CD4-positive, alpha-beta T cell treated with Interleukin-21 for 1 hour (primary cell): ENCODE measurements at regions not wholly inside any gene's neighbourhood (a gene's known extent, or its start where the extent isn't known, plus 50 kb on each side); places are given as distances from the start of the nearest gene placed in this dataset.

Experiments used
- DNase-seq: peaks from one replicate; pipeline ENCODE4 v3.0.0-alpha.2; 2020

DNA sequence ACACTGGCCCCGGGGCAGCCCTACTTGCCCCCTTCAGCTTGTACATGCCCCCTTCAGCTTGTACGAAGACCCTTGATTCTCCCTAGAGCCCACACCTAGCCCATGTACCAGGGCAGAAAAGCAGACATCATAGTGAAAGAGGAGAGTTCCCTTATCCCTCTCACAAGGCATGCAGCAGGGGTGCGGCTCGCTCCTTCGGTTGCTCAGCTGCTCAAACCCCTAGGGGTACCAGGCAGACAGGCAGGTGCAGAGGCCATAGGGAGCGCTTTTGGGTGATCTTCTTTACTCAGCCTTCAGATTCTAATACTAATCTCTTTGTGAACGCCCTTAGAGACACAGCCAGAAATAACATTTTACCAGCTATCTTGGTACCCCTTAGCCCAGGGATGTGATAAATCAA is 286.3 kb downstream of the NPIPA8 start:
- DNase-seq, result no peak

DNA sequence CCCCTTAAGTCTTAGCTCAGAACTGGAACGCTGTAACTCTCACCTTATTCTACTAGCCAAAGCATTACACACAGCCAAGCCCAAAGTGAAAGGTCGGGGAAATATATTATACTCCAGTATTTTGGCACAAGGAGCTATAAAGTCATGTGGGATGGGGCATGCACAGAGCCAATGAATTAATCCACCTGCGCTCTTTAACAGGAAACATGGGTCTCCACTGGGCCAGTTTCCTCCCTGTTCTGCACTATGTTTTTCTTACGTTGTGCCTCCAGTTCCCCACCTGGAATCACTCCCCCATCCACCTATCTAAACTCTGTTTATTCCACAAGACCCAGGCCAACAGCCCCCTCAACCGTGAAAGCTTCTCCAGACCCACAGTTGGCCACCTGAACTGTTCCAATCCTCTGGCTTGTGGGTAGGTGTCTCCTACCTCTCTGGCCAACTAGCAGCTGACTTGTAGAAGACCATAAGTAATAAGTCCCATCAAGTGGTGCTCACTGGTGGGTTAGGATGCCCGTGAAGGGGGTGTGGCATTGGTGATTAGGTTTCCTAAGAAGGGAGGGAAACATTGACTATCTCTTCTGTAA is 286.9 kb downstream of the NPIPA8 start:
- no peak for DNase-seq

DNA sequence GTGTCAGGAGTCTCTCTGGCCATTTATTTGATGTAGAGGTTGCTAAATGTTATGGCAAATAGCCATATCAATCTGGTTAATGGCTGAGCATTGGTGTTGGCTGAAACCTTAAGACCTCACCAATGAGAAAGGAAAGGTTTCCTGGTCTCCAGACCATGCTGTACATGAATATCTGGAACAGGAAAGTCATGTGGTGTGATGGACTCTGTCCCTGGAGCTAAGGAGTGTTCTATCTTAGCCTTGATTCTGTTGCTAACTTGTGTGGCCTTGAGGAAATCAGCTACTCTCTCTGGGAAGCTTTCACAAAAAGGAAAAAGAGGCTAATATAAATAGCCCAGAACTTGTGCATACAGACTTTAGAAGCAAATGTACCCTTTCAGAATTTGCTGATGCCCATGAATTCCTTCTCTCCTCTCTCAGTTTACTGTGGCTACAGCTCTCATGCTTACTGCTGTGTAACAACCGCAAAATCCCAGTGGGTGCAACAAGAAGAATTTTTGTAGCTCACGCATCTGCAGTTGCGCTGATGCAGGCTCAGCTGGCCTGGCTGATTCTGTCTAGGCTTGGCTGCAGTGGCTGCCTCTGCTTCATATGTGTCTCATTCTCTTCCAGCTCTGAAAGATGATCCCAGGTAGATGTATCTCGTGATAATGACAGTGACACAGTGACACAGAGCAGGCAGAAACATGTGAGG is 287.5 kb downstream of the NPIPA8 start:
- DNase-seq, result no peak

DNA sequence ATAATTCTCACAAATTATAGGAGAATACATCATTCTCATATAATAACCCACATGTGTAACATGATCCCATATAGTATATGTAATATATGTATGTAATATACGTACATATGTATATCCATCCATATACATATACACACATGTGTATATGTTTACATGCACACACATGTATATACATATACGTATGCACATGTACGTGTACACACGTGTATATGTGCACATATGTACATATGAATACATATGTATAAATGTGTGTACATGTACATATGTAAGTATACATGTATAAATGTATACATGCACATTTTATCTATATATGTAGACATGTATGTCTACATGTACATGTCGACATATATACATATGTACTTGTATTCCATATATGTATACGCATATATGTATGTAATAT is 288.8 kb downstream of the NPIPA8 start:
- DNase-seq, result no peak

DNA sequence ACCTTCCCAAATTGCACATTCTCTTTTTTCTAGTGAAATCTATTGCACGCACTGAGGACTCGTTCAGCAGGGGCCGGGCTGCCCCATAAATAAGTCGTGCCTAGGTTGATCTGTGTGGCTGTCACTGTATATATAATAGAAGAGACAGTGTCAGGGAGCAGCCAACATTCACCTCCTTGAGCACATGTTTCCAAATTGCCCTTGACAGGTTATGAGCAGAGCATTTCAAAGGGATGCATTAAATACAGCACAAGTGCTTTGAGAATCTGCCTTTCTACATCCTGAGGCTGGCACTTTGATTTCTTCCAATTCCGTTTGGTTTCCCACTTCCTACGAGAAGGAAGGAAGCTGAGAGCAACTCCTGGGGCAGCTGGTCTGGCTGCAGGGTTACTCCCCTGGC is 291.2 kb downstream of the NPIPA8 start:
- DNase-seq, result no peak

DNA sequence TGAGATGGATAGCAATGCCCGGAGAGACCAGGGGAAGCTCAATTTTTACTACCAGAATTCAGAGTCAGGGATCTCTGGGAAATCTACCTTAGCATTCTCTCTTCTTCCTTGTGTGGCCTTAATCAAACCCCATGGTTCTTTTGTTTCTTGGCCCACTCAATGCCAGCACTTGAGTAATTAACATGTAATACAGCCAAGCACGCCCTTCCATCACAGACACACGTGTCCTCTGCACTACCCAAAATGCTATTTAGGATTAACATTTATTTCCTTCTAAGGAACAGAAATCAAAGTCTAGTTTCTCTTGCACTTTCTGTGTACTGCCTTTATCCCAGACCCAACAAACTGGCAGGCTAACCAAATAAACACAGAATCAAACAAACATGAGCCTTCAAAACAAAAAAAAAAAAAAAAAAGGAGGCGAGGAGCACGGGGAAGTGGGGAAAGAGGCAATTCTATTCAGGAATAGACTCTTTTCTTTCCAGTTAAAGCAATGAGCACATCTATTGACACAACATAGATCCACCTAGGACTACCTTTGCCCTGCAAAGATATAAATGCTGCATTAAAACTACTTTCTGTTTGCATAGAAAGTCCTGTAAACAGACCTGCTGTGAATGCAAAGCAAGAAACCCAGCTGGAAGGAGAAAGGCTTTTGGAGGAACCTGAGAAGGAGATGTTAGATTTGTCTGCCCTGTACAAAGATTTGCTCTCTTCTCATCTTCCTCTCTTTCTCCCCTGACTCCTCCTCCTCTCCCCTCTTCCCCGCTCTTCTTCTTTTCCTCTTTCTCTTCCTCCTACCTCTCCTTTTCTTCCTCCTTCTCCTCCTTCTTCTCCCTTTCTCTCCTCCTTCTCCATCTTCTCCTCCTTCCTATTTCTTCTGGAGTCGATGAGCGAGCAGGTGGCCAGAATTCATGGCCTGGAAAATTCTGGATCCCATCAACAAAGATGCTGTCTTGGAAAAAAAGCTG is 294.4 kb downstream of the NPIPA8 start:
- no peak for DNase-seq

DNA sequence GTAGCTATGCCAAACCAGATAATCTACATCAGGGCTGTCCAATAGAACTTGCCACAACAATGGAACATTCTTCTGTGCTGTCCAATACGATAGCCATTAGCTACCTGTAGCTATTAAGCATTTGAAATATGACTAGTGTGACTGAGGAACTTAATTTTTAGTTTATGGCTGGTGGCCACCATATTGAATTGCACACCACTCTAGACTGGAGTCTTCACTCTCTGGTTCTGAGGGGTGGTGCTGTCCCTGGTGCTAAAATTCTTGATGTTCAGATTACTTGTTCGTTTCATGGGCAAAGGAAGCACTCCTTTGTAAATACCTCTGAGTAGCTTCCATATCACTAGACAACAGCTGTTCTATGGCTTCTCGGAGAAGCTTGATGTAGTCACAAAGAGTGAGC is 296.6 kb downstream of the NPIPA8 start:
- DNase-seq, result no peak

DNA sequence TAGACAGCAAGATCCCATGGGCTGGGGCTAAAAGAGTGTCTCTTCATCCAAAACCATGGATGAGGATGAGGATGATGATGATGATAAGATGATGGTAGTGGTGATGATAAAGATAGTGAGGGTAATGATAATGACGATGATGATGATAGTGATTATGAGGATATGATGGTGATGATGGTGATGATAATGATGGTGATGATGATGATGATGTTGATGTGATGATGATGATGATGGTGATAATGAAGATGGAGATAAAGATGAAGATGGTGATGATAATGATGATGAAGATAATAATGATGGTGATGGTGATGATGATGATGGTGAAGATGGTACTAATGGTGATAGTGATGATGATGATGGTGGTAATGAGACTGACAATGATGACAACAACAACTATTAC is 299.5 kb downstream of the NPIPA8 start:
- DNase-seq, result no peak

DNA sequence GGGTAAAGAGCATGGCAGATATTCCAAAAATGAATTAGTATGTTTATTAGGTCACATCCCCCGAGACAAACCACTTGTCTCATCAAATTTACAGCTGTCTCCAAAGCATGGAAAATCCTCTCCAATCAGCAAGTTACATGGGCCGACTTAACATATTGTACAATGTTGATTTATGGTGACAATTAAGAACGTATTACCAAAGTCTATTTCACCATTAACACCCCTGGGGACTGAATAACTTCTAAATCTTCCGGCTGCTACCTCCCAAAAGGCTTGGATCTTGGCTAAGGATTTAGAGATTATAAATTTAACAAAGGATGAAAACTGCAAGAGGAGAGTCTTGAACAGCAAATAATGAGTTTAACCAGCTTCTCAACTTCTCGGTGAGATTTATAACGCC is 311.9 kb downstream of the NPIPA8 start:
- DNase-seq, result no peak

DNA sequence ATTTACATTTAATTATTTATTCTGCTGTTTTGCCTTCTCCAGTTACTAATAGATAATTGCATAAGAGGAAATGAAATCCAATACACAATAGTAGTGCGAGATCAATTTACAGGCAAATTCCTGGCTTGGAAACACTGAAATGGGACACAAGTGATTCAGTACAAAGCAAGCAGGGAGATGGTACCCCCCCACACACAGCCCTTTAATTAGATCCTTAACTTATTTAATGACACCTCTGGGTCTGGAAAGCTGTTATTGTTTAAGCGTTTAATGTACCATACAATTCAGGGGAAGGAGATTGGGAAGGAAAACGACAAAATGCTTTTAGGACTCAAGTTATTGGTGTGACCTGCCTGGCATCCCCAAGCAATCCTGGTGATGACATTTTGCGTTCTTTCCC is 318.2 kb downstream of the NPIPA8 start:
- DNase-seq, result no peak

DNA sequence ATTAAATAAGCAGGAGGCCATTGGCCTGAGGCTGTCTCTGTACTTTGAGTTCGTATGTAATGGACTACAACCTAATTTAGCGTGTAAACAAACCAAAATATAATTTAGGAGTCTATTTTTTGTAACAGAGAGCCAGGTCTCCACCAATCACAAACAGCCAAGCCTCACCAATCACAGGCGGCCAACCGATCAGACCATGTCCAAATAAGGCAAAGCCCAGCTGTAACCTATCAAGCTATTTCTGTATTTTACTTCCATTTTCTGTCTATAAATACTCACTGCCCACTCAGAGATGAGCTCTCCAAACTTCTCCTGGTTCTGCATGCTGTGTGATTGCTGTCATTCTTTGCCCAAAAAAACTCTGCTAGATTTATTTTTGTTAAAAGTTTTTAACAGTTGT is 322.7 kb downstream of the NPIPA8 start:
- DNase-seq, result no peak

DNA sequence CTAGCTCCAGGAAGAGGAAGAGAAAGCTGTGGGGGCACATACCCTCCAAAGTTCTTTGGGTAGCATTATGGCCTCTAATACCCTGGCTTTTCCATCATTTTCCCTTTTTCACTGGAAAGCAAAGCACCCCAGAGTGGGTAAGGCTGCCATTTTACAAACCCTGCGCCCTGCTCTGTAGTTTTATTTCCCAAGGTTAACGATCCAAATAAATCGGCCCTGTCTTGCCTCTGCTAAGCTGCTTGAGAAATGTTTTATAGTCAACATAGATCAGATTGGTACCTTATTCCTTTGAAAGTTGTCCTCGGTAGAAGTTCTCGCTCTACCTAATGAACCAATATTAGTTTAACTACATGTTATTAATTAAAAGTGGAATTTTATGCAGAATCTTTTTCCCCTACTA is 328.2 kb downstream of the NPIPA8 start:
- DNase-seq, result no peak

DNA sequence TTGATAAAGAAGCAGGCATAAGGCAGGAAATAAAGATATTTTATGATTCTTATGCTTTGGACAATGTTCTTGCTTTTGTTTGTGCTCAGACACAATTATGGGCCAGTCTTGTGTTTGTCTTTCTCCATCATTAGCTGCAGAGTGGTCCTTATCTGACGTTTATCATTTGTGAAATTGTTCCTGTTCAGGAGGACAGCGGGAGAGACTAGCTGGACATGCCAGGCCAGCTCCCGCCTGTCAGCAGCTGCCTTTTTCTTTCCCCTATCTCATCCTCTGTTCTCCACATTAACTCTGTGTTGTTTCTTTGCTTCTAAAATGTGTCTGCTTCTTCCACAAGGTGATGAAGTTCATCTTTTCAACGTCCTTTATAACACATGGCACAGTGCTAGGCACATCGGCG is 333.5 kb downstream of the NPIPA8 start:
- DNase-seq, result no peak

DNA sequence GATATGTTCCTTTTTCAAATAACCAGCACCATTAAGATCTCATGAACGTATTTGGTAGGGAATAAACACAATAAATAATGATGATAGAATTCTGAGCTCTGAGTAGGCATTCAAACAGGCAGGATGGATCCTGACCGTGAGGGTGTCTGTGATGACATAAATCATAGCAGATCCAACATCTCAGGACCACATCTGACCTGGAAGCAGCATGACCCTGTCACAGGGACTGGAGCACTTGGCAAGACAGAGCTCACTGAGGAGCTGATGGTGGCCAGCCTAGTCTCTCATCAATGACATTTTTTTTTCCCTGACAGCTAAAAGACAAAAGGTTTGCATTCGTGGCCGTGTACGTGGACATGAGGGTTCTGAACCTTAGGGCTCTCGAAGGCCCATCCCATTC is 337.5 kb downstream of the NPIPA8 start:
- no peak for DNase-seq

DNA sequence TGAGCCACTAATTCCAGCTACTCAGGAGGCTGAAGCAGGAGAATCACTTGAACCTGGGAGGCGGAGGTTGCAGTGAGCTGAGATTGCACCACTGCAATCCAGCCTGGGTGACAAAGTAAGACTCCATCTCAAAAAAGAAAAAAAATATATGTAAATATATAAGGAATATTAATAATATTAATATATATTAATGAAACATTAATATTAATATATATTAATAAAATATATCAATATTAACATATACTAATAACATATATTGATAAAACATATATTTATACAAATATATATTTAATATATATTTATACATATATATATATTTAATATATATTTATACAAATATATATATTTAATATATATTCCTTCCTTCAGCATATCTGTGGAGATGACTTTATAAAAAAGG is 338.0 kb downstream of the NPIPA8 start:
- no peak for DNase-seq

DNA sequence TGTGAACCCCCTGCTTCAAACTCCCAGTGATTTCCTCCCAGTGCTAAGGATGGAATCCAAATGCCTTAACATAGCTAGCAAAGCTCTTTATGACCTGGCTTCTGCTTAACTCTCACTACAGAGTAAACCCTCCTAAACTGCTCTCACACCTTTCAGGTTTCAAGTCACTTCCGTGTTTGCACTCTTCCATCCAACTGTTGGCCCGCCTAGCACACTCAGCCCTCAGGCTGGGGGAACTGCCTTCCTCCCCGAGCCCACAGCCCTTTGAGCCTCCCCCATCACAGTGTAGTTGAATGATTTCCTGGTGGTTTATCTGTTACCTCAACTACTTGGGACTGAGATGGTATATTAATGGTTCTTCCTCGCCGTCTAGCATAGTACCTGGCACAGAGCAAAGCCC is 342.5 kb downstream of the NPIPA8 start:
- DNase-seq, result no peak

DNA sequence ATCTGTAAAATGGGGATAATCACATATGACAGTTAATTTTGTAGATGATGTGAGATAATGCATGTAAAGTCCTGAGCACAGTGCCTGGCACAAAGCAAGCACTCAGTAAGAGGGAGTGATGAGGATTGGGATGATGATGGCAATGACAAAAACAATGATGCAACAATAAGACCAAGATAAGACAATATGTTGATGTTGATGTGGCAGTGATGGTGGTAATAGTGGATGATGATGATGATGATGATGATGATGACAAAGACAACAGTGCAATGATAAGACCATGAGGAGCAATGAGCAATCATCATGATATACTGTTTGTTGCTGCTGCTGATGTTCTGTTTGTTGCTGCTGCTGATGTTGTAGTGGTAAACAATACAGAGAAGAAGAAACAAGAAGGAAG is 344.1 kb downstream of the NPIPA8 start:
- no peak for DNase-seq

DNA sequence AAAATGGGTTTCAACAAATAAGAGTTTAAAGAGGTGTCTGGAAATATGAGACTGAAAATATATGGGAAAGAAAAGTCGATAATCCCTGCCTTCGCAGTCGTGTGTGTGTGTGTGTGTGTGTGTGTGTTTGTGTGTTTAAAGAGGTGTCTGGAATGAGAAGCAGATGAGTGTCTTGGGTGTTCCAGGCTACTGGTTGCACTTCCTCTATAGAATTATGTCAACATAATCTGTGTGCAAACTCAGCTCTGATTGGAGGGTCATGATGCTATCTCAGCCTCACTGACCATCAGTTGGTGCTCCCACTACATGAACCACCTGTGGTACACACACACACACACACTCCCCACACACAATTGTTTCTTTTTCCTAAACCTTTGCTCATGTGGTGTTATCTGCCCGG is 347.3 kb downstream of the NPIPA8 start:
- no peak for DNase-seq

DNA sequence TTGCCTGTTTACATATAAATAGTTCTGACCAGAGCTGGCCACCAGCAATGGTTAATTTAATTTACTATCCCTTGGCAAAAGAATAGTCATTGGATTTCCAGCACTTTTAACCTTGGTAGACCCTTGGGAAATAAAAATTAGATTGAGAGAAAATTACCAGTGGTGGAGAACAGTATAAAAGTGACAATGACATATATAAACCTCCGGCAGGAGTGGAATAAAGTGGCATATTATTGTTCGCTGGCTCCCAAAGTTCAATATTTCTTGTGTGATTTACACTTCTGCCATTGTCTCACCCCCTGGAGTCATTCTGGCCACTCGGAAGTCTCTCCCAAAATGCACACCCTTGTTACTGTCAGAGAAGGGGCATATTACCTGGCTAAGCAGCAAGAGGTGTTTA is 347.7 kb downstream of the NPIPA8 start:
- DNase-seq, result no peak

DNA sequence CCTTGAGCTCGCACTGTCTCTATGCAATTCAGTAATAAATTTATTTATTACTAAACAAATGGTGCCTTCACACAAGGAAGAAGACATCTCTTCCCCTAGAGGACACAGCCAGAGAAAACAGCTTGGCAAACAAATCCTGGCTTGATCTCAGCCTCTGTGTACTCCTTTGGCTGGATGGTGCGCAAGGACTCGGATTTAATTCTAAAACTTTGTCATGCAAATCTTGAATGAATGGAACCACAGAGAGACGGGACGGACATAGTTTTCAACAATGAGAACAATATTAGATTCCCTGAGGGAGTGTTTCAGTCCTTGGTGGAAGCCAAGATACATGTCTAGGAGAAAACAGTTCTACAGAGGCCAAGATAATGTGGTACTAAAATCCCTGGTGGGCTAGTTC is 349.5 kb downstream of the NPIPA8 start:
- no peak for DNase-seq

DNA sequence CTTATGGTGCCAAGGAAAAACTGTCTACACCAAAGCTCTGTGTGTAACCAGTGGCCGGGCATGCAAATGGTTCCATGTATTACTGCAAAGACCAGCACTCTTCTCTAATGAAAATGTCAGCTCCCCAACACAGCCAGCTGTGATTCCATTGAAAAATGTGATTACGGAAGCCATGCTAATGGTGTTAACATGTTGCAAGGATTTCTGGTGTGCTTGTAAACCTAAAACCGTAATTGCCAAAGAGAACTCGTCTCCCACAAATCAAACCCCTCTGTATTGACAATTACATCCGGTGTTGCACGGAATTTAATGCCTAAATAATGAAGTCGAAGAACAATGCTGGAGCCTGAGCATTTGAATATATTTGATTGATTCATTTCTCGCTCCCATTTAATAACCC is 351.7 kb downstream of the NPIPA8 start:
- DNase-seq, result no peak

DNA sequence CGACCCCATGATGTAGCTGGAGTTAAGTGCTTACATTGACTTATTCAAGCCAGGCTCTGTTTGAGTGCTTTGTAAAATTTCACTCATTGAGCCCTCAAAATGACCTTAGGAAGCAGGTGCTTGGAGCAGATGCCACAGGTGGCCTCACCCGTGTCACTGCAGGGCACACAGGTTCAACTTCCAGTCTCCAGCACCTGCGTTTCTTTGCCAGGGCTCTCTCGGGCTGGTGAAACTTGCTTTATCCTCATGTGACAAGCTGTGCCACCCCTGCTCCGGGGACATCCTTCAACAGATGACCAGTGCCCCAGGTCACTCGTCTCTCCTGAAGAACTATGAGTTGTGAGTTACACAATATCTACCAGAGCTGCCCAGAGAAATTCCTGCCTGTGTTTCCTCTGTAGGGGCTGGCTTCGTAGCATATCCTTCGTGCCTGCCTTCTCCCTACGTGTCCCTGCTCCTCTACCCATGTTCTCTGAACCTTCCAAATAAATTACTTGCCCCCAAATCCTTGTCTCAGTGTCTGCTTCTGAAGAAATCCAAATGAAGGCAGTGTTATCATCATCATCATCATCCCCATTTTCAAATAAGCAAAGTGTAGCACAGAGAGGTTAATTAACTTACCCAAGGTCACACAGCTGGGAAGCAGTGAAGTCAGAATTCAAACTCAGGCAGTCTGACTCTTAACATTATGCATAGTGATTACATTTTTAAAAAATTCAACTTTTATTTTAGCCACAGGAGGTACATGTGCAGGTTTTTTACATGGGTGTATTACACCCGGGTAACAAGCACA is 352.5 kb downstream of the NPIPA8 start:
- no peak for DNase-seq

DNA sequence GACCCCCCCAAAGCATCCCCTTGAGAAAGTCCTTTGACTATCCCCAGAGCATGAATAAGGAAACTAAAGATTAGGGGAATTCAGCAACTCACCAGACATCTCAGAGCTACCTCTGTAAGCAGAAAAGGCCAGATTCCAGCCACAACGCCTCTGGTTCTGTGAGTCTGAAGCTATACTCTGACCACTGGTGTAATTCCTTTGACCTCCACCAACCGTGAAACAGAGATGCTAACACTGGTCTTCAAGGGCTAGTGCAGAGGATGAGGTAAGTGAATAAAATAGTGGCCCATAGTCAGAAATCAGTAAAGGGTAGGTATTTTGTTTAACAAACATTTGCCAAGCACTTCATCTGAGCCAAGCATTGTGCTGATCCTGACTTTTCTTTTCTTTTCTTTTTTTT is 353.4 kb downstream of the NPIPA8 start:
- DNase-seq, result no peak
